ENCODE measurements at regions not wholly inside any gene's neighbourhood (a gene's known extent, or its start where the extent isn't known, plus 50 kb on each side); places are given as distances from the start of the nearest gene placed in this dataset.
A peak's percentile ranks its signal among the peaks of the same experiment; 100 is the strongest.

- Mint-ChIP-seq H3K4me1 (ENCODE audit: low read depth, unreplicated experiment) (peaks cover 17% of the 10 kb centered on the region), H3K9me3 (ENCODE audit: unreplicated experiment) (peaks cover 16% of the 10 kb centered on the region), H3K27ac (ENCODE audit: unreplicated experiment) (peak overlapping the region; percentile 92), H3K27me3 (ENCODE audit: unreplicated experiment) (peaks cover 9% of the 10 kb centered on the region), H3K4me3 (ENCODE audit: unreplicated experiment) (no peak overlapping the region), H3K36me3 (ENCODE audit: unreplicated experiment) (no peaks in the 10 kb centered on the region)
- no peak for DNase-seq
- TF ChIP-seq CTCF (IDR thresholded peaks at IDR 0.05; ENCODE audit: partially characterized antibody, unreplicated experiment): no peak
These were observed 183.4 kb downstream of the BMP7 start for GRCh38 chr20:57083072-57083471.

GRCh38 chr20:57086066-57086465, 180.4 kb downstream of the BMP7 start:
- Mint-ChIP-seq H3K4me1 (ENCODE audit: low read depth, unreplicated experiment) (peaks cover 17% of the 10 kb centered on the region), H3K9me3 (ENCODE audit: unreplicated experiment) (peaks cover 14% of the 10 kb centered on the region), H3K36me3 (ENCODE audit: unreplicated experiment) (no peaks in the 10 kb centered on the region), H3K27me3 (ENCODE audit: unreplicated experiment) (peaks cover 16% of the 10 kb centered on the region), H3K4me3 (ENCODE audit: unreplicated experiment) (no peak overlapping the region), H3K27ac (ENCODE audit: unreplicated experiment) (no peak overlapping the region)
- no peak for DNase-seq
- TF ChIP-seq CTCF (IDR thresholded peaks at IDR 0.05; ENCODE audit: partially characterized antibody, unreplicated experiment): no peak

- no peak for DNase-seq
- TF ChIP-seq CTCF (IDR thresholded peaks at IDR 0.05; ENCODE audit: partially characterized antibody, unreplicated experiment): no peak
- Mint-ChIP-seq H3K4me3 (ENCODE audit: unreplicated experiment) (no peak overlapping the region), H3K9me3 (ENCODE audit: unreplicated experiment) (peaks cover 17% of the 10 kb centered on the region), H3K27ac (ENCODE audit: unreplicated experiment) (no peak overlapping the region), H3K36me3 (ENCODE audit: unreplicated experiment) (no peaks in the 10 kb centered on the region), H3K27me3 (ENCODE audit: unreplicated experiment) (peaks cover 14% of the 10 kb centered on the region), H3K4me1 (ENCODE audit: low read depth, unreplicated experiment) (peaks cover 18% of the 10 kb centered on the region)
These were observed 179.3 kb downstream of the BMP7 start for GRCh38 chr20:57087102-57087501.

- Mint-ChIP-seq H3K9me3 (ENCODE audit: unreplicated experiment) (peaks cover 11% of the 10 kb centered on the region), H3K27ac (ENCODE audit: unreplicated experiment) (no peak overlapping the region), H3K27me3 (ENCODE audit: unreplicated experiment) (peaks cover 9% of the 10 kb centered on the region), H3K36me3 (ENCODE audit: unreplicated experiment) (no peaks in the 10 kb centered on the region), H3K4me1 (ENCODE audit: low read depth, unreplicated experiment) (peaks cover 17% of the 10 kb centered on the region), H3K4me3 (ENCODE audit: unreplicated experiment) (no peak overlapping the region)
- DNase-seq: no peak
- no peak for TF ChIP-seq CTCF (IDR thresholded peaks at IDR 0.05; ENCODE audit: partially characterized antibody, unreplicated experiment)
These were observed 178.7 kb downstream of the BMP7 start for GRCh38 chr20:57087705-57088104.

GRCh38 chr20:57088436-57088835, 178.0 kb downstream of the BMP7 start:
- Mint-ChIP-seq H3K27ac (ENCODE audit: unreplicated experiment) (peak overlapping the region; percentile 43), H3K4me1 (ENCODE audit: low read depth, unreplicated experiment) (peaks cover 12% of the 10 kb centered on the region)

More at GRCh38 chr20:57088436-57088835, 178.0 kb downstream of the BMP7 start:
- DNase-seq: no peak
- Mint-ChIP-seq H3K4me3 (ENCODE audit: unreplicated experiment) (no peak overlapping the region), H3K27me3 (ENCODE audit: unreplicated experiment) (peaks cover 8% of the 10 kb centered on the region), H3K36me3 (ENCODE audit: unreplicated experiment) (no peaks in the 10 kb centered on the region), H3K9me3 (ENCODE audit: unreplicated experiment) (peaks cover 6% of the 10 kb centered on the region)
- TF ChIP-seq CTCF (IDR thresholded peaks at IDR 0.05; ENCODE audit: partially characterized antibody, unreplicated experiment): no peak

All from glutamatergic neuron (in vitro differentiated cells).